GM10266 (cell line): ENCODE measurements at regions not wholly inside any gene's neighbourhood (a gene's known extent, or its start where the extent isn't known, plus 50 kb on each side); places are given as distances from the start of the nearest gene placed in this dataset.

Source experiments
- DNase-seq: peaks from one replicate; pipeline ENCODE4 v3.0.0; 2012; ENCODE audit errors: extremely low spot score
- TF ChIP-seq, protein P1 (sequence below): IDR thresholded peaks from 2 replicates; pipeline ENCODE4 v1.5.1; 2012; ENCODE audit warnings: mild to moderate bottlenecking, low read depth; ENCODE audit not compliant: control insufficient read depth, insufficient read depth; ENCODE audit errors: missing control alignments

DNA sequence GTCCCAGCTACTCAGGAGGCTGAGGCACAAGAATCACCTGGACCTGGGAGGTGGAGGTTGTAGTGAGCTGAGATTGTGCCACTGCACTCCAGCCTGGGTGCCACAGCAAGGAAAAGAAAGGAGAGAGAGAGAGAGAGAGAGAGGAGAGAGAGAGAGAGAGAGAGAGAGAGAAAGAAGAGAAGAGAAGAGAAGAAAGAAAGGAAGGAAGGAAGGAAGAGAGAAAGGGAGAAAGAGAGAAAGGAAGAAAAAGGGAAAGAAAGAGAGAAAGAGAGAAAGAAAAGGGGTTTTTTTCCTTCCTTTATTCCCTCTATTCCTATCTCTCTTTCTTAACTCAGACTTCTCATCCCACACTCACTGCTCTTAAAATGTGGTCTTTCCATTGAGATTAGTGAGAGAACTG, 238.7 kb upstream of the PRDM1 start:
- TF ChIP-seq, protein P1, sequence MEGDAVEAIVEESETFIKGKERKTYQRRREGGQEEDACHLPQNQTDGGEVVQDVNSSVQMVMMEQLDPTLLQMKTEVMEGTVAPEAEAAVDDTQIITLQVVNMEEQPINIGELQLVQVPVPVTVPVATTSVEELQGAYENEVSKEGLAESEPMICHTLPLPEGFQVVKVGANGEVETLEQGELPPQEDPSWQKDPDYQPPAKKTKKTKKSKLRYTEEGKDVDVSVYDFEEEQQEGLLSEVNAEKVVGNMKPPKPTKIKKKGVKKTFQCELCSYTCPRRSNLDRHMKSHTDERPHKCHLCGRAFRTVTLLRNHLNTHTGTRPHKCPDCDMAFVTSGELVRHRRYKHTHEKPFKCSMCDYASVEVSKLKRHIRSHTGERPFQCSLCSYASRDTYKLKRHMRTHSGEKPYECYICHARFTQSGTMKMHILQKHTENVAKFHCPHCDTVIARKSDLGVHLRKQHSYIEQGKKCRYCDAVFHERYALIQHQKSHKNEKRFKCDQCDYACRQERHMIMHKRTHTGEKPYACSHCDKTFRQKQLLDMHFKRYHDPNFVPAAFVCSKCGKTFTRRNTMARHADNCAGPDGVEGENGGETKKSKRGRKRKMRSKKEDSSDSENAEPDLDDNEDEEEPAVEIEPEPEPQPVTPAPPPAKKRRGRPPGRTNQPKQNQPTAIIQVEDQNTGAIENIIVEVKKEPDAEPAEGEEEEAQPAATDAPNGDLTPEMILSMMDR, result no peak
- no peak for DNase-seq

DNA sequence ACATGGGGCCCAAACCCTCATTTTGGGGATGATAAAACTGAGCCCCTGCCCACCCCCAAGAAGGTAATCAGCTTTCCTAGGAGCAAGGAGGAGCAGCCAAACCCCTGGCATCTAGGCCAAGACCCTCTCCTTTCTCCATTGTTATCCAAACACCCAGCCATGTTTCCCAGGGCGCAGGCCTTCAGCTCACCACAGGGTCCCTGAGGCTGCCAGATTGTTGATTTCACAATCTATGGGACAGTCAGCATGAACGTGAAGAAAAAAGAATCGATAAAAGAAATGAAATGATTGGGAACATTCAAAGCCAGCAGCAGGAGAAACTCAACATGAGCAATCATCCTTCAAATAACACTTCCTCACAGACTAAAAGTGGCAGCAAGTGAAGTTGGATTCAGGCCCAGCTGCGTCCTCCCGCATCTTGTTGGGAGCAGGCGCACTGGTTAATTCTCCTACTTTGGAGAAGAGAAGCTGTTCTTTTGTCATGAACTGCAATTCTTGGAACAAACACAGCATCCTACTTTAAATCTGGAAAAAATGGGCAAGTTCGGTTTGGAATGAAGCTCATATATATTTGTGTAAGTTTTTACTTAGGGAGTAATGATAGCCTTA, 241.8 kb upstream of the PRDM1 start:
- DNase-seq, result no peak
- TF ChIP-seq, protein P1, result no peak

DNA sequence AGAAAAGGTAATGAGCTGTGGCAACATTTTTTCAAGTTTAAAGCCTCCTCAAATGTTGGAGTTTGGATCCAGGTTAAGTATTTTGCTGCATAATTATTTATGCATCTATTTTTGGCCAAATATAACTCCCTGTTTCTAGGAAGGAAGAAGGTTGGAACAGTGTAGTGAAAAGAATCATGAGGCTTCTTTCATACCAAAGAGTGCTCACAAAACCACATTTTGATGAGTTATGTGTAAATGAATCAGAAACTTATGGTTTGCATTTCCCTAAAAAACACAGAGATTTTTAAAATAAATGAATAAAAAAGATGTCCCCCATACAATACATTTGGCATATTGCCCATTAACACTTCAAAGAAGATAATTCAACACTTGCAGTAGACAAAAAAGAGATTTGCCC, 246.9 kb upstream of the PRDM1 start:
- no peak for DNase-seq
- TF ChIP-seq, protein P1, result no peak

DNA sequence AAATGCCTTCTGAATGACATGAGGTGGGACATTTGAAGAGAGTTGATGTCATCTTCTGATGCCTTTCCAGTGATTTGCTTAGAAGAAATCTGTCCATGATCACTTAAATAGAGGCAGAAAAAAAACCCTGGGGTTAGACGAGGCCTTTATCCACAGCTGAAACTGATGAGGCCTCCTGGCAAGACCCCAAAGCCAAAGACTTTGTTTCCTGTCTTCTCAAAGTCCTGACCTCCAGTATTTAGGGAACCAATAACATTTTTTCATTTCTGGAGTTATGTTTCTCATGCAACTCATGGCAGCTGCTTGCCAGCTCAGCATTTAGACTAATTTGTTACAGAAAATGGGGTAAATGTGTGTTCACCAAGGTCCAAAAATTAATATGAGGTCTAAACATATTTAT, 248.0 kb upstream of the PRDM1 start:
- no peak for DNase-seq
- TF ChIP-seq, protein P1, result no peak

DNA sequence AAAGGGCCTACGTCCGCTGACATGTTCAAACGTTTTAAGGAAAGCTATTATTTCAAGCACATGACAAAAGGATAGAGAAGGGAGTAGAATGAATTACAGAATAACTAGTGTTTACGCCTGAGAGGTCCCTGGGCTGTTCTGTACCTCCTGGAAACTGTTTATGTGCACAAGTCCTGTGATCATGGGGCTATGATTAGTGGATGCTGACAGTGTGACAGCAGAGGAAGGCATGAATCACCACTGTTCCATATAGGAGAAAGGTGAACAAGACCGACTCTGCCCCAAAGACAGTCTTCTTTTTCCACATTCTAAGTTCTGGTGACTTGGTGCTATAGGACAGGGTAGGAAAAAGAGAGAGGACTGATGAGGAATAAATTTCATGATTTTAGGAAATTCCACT, 249.2 kb upstream of the PRDM1 start:
- DNase-seq, result no peak
- TF ChIP-seq, protein P1, result no peak

DNA sequence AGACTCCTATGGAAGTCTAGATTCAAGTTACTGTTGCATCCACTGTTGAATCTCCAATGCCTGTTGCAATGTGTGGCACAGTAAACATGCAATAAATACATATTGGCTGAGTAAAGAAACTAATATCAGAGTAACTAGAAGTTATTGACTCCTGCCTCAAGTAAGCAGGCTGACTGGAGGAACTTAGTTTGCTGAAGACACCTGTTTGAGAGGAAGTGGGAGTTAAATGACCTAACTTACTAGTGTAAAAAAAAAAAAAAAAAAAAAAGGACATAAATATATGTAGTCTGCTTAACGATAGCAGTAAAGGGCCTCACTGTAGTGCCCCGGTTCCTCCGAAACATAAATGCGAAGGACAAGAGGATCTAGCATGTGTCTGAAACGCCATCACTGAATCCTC, 249.8 kb upstream of the PRDM1 start:
- TF ChIP-seq, protein P1, result no peak
- no peak for DNase-seq

DNA sequence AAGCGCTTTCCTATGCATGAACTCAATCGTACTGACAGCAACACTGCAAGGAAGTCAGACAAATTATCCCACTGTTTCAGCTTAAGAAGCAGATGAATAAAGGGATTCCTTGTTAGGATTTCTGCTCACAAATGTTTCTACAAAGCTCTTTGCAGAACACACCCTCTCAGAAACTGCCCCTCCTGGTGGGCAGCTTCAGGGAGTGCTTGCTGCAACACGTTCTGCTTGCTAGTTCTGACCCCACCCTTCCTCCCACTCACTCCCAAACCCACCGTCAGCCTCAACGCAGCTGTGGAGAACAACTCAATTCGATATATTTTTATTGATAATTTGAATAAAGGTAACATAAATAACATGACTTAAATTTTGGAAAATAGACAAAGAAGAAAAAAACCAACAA, 250.8 kb upstream of the PRDM1 start:
- no peak for DNase-seq
- TF ChIP-seq, protein P1, result peak; percentile 20
